Heart right ventricle (tissue), 16 donors: ENCODE measurements at regions not wholly inside any gene's neighbourhood (a gene's known extent, or its start where the extent isn't known, plus 50 kb on each side); places are given as distances from the start of the nearest gene placed in this dataset.

Source experiments
- ATAC-seq, 8 donors: fragments of 200-7000 bp; cut with Tn5 transposase; one replicate each; pipeline ENCODE4 v1.9.1; 2020; ENCODE audit warnings: mild to moderate bottlenecking in 8 of 8, moderate library complexity in 8 of 8, moderate number of reproducible peaks in 1 of 8
- DNase-seq, 2 donors: peaks; one replicate each; pipeline ENCODE4 v3.0.0-alpha.2; 2020
- H3K27ac ChIP-seq, 10 donors: fragments of 200-600 bp; sonication (generic) in 2 of 10; one replicate each; pipeline versions ENCODE4 v1.5.0 to v1.8.0; 2020 to 2022; ENCODE audit warnings: mild to moderate bottlenecking in 3 of 10
- H3K27me3 ChIP-seq, 7 donors: fragments of 200-600 bp; one replicate each; pipeline ENCODE4 v1.8.0; 2021 to 2022; ENCODE audit warnings: mild to moderate bottlenecking in 2 of 7
- H3K36me3 ChIP-seq, 9 donors: fragments of 200-600 bp; sonication (generic) in 1 of 9; one replicate each; pipeline versions ENCODE4 v1.5.0 to v1.8.0; 2020 to 2022; ENCODE audit warnings: mild to moderate bottlenecking in 2 of 9
- H3K4me1 ChIP-seq, 9 donors: fragments of 200-600 bp; sonication (generic) in 1 of 9; one replicate each; pipeline versions ENCODE4 v1.5.0 to v1.8.0; 2020 to 2022; ENCODE audit warnings: mild to moderate bottlenecking in 4 of 9
- H3K4me3 ChIP-seq, 10 donors: fragments of 200-600 bp; sonication (generic) in 2 of 10; one replicate each; pipeline versions ENCODE4 v1.5.0 to v1.8.0; 2020 to 2022; ENCODE audit warnings: mild to moderate bottlenecking in 7 of 10, moderate library complexity in 2 of 10
- H3K9me3 ChIP-seq, 11 donors: fragments of 200-600 bp in 10 of 11; sonication (generic) in 2 of 11; one replicate each; pipeline versions ENCODE4 v1.5.0 to v1.8.0; 2013 to 2022; ENCODE audit warnings: mild to moderate bottlenecking in 2 of 11, control low read depth in 1 of 11, moderate library complexity in 1 of 11
- CTCF ChIP-seq, 9 donors: fragments of 200-600 bp; sonication (generic) in 2 of 9; IDR thresholded peaks; one replicate each; pipeline versions ENCODE4 v1.5.0 to v1.8.0; 2021 to 2022; ENCODE audit warnings: antibody characterized with exemption in 9 of 9, mild to moderate bottlenecking in 5 of 9, moderate library complexity in 1 of 9
- WGBS, 2 donors: extraction: QIAGEN DNeasy Blood & Tissue Kit; methylation state at CpG; one replicate each; pipeline ENCODE4 v1.1.7; 2013; ENCODE audit warnings: inconsistent platforms in 1 of 2; 5-methylcytosine and 5-hydroxymethylcytosine counted together
- intact Hi-C, 10 donors: fragments of 100-400 bp; cut with DNase I; formaldehyde crosslinking; loops; one replicate each; pipeline versions ENCODE4 v1.11.1 to v1.14.2; 2022
- donor health status: Arrhythmogenic right ventricular cardiomyopathy.
- donor health status: ischemic (EF 13 %, LVEDD 7.1; RV severe dilation, severe dysfunction).
- donor health status: healthy with polysubstance abuse.
- donor health status: DM: no; HTN: yes; CAD: no.
- donor health status: DM: no; HTN: no; CAD: no.
- donor health status: ischemic (EF 25% LVEDD 6.9; RV normal size, moderate dysfunction).
- donor health status: ischemic (EF 25% LVEDD 5.7; RV mildly dilated, moderate dysfunction).
- donor health status: healthy.
- donor health status: DM: yes; HTN: yes; CAD: no.
- donor health status: Ischemic cardiomyopathy.
- donor health status: ischemic (EF 35%, LVEDD 5.7; RV mildly dilated, moderate dysfunction).
- donor health status: nonischemic (EF 11% LVEDD 7.7; RV severe dilation, severe dysfunction).
- donor health status: DM: yes; HTN: yes; CAD: no.
- donor health status: PGD.
- donor health status: ischemic (EF 29% LVEDD 5.4; RV normal size, mild dysfunction).
- donor health status: nonischemic (EF 23%, LVEDD 6.1; RV moderate dilation, normal function).

GRCh38 chr3:163832547-163832946, 1245.7 kb downstream of the SI start:
- ATAC-seq: no peak
- TF ChIP-seq CTCF (IDR thresholded peaks at IDR 0.05): no peak

GRCh38 chr3:163821841-163822240, 1256.5 kb downstream of the SI start:
- intact Hi-C loops: no loop called here
- WGBS, 2 donors: 78 to 82% methylated on average over 1 of the region's 1 CpG
- DNase-seq (no peak), ATAC-seq (no peak)
- TF ChIP-seq CTCF (IDR thresholded peaks at IDR 0.05): no peak
- Histone ChIP-seq H3K36me3 (no peaks in the 10 kb centered on the region), H3K4me1 (no peaks in the 10 kb centered on the region), H3K27me3 (no peaks in the 10 kb centered on the region), H3K4me3 (no peak overlapping the region), H3K9me3 (peaks cover 0 to 10% (median 0%) of the 10 kb centered on the region in 11 donors), H3K27ac (no peak overlapping the region)

More at GRCh38 chr3:163832547-163832946, 1245.7 kb downstream of the SI start:
- Histone ChIP-seq H3K27me3 (no peaks in the 10 kb centered on the region), H3K4me3 (no peak overlapping the region), H3K27ac (no peak overlapping the region), H3K9me3 (no peaks in the 10 kb centered on the region), H3K36me3 (no peaks in the 10 kb centered on the region), H3K4me1 (no peaks in the 10 kb centered on the region)
- intact Hi-C loops: no loop called here
- WGBS, 2 donors: 38 to 82% methylated on average over 2 of the region's 2 CpGs
- DNase-seq: no peak

GRCh38 chr3:163817015-163817414, 1261.3 kb downstream of the SI start:
- Histone ChIP-seq H3K27me3 (no peaks in the 10 kb centered on the region), H3K36me3 (no peaks in the 10 kb centered on the region), H3K27ac (no peak overlapping the region), H3K4me1 (no peaks in the 10 kb centered on the region), H3K4me3 (no peak overlapping the region), H3K9me3 (peaks cover 0 to 25% (median 4%) of the 10 kb centered on the region in 11 donors)
- no peak for ATAC-seq
- no peak for DNase-seq
- TF ChIP-seq CTCF (IDR thresholded peaks at IDR 0.05): no peak
- 82 to 90% methylated on average over 6 of the region's 6 CpGs for WGBS, 2 donors
- intact Hi-C loops: no loop called here

GRCh38 chr3:163813935-163814334, 1264.4 kb downstream of the SI start:
- Histone ChIP-seq H3K27me3 (no peaks in the 10 kb centered on the region), H3K27ac (no peak overlapping the region), H3K36me3 (no peaks in the 10 kb centered on the region), H3K9me3 (peaks cover 0 to 26% (median 4%) of the 10 kb centered on the region in 11 donors), H3K4me1 (no peaks in the 10 kb centered on the region), H3K4me3 (no peak overlapping the region)
- DNase-seq (no peak), ATAC-seq (no peak)
- TF ChIP-seq CTCF (IDR thresholded peaks at IDR 0.05): no peak
- intact Hi-C loops: no loop called here

- H3K27ac ChIP-seq: no peak overlapping the region
- no peak for TF ChIP-seq CTCF (IDR thresholded peaks at IDR 0.05)
- peaks cover 0 to 27% (median 4%) of the 10 kb centered on the region in 11 donors for H3K9me3 ChIP-seq
- no peak overlapping the region for H3K4me3 ChIP-seq
- H3K36me3 ChIP-seq: no peaks in the 10 kb centered on the region
- H3K4me1 ChIP-seq: no peaks in the 10 kb centered on the region
- H3K27me3 ChIP-seq: no peaks in the 10 kb centered on the region
- no peak for DNase-seq
- WGBS, 2 donors: 62 to 77% methylated on average over 3 of the region's 3 CpGs
- intact Hi-C loops: no loop called here
- ATAC-seq: no peak
Measured at GRCh38 chr3:163812006-163812405, 1266.3 kb downstream of the SI start.
